Right lobe of liver (tissue), 6 donors: ENCODE measurements at regions not wholly inside any gene's neighbourhood (a gene's known extent, or its start where the extent isn't known, plus 50 kb on each side); places are given as distances from the start of the nearest gene placed in this dataset.
"Not testable (repeated sequence)": the region's sequence is repeated elsewhere in the genome, so short reads cannot be mapped to it uniquely, and the experiment has no call there.

Experiments
- ATAC-seq, 4 donors: fragments of 200-7000 bp; cut with Tn5 transposase; one replicate each; pipeline ENCODE4 v1.9.1; 2020; ENCODE audit warnings: mild to moderate bottlenecking in 4 of 4, moderate library complexity in 4 of 4
- DNase-seq, 3 donors: peaks; one replicate each; pipeline ENCODE4 v3.0.0-alpha.2; 2020
- H3K27ac ChIP-seq, 3 donors: fragments of 200-600 bp; one replicate each; pipeline ENCODE4 v1.8.0; 2022
- H3K27me3 ChIP-seq, 2 donors: fragments of 200-600 bp; one replicate each; pipeline ENCODE4 v1.8.0; 2022
- H3K36me3 ChIP-seq, 4 donors: fragments of 200-600 bp; sonication (generic) in 1 of 4; one replicate each; pipeline versions ENCODE4 v1.5.1 to v1.8.0; 2017 to 2022; ENCODE audit warnings: control low read depth in 1 of 4
- H3K4me1 ChIP-seq, 4 donors: fragments of 200-600 bp; sonication (generic) in 1 of 4; one replicate each; pipeline versions ENCODE4 v1.5.1 to v1.8.0; 2017 to 2022; ENCODE audit warnings: control low read depth in 1 of 4
- H3K4me3 ChIP-seq, 3 donors: fragments of 200-600 bp; one replicate each; pipeline ENCODE4 v1.8.0; 2022
- H3K9me3 ChIP-seq, 4 donors: fragments of 200-600 bp; sonication (generic) in 1 of 4; one replicate each; pipeline versions ENCODE4 v1.5.1 to v1.8.0; 2017 to 2022; ENCODE audit warnings: control low read depth in 1 of 4
- POLR2A ChIP-seq: fragments of 450-650 bp; IDR thresholded peaks from one replicate; pipeline ENCODE4 v1.6.1; 2017; ENCODE audit warnings: antibody characterized with exemption, mild to moderate bottlenecking
- WGBS: methylation state at CpG from one replicate; pipeline ENCODE4 v1.1.6; 2018; ENCODE audit warnings: low coverage, low lambda C conversion rate; ENCODE audit not compliant: insufficient coverage; ENCODE audit errors: missing lambda C conversion rate; 5-methylcytosine and 5-hydroxymethylcytosine counted together
- intact Hi-C, 2 donors: fragments of 100-400 bp; cut with DNase I; formaldehyde crosslinking; loops; one replicate each; pipeline versions ENCODE4 v1.11.2 to v1.14.1; 2022
- TF ChIP-seq, protein P1 (sequence below), 4 donors: fragments of 200-600 bp in 3 of 4; fragments of 450-650 bp in 1 of 4; IDR thresholded peaks; one replicate each; pipeline versions ENCODE4 v1.5.1 to v1.8.0; 2016 to 2022; ENCODE audit warnings: antibody characterized with exemption in 4 of 4, mild to moderate bottlenecking in 2 of 4
- donor health status: DM: no; HTN: yes; CAD: no.
- donor health status: DM: no; HTN: no; CAD: no.
- donor health status: DM: no; HTN: no; CAD: no.
- donor health status: DM: no; HTN: yes; CAD: no.
- donor health status: DM: no; HTN: yes; CAD: no.

DNA sequence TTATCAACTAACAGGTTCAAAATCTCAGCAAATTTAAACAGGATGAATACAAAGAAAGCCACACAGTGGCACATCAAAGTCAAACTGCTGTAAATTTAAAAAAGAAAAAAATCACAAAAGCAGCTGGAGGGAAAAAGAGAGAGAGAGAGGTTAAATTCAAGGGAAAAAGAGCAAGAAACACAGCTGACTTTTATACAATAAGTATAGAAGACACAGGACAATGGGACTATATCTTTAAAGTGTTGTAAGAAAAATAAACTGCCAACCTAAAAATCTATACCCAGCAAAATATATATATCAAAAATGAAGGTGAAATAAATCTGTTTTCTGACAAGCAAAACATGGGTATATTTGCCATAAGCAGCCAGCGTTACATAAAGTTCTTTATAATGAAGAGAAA lies 261.5 kb downstream of the TLE1 start:
- intact Hi-C loops: no loop called here
- DNase-seq: no peak
- H3K27me3 ChIP-seq: no peaks in the 10 kb centered on the region
- 100% methylated on average over 1 of the region's 1 CpG for WGBS
- peaks cover 0 to 5% (median 3%) of the 10 kb centered on the region in 4 donors for H3K9me3 ChIP-seq
- H3K4me1 ChIP-seq: no peaks in the 10 kb centered on the region
- H3K27ac ChIP-seq: no peak overlapping the region
- H3K4me3 ChIP-seq: no peak overlapping the region
- TF ChIP-seq, protein P1, sequence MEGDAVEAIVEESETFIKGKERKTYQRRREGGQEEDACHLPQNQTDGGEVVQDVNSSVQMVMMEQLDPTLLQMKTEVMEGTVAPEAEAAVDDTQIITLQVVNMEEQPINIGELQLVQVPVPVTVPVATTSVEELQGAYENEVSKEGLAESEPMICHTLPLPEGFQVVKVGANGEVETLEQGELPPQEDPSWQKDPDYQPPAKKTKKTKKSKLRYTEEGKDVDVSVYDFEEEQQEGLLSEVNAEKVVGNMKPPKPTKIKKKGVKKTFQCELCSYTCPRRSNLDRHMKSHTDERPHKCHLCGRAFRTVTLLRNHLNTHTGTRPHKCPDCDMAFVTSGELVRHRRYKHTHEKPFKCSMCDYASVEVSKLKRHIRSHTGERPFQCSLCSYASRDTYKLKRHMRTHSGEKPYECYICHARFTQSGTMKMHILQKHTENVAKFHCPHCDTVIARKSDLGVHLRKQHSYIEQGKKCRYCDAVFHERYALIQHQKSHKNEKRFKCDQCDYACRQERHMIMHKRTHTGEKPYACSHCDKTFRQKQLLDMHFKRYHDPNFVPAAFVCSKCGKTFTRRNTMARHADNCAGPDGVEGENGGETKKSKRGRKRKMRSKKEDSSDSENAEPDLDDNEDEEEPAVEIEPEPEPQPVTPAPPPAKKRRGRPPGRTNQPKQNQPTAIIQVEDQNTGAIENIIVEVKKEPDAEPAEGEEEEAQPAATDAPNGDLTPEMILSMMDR (IDR thresholded peaks at IDR 0.05): no peak
- no peak for TF ChIP-seq POLR2A
- H3K36me3 ChIP-seq: no peaks in the 10 kb centered on the region
- no peak for ATAC-seq

GRCh38 chr9:81424431-81424830 lies 264.9 kb downstream of the TLE1 start:
- H3K4me1 ChIP-seq: no peaks in the 10 kb centered on the region
- WGBS: 25% methylated on average over 1 of the region's 1 CpG
- H3K4me3 ChIP-seq: no peak overlapping the region
- no peaks in the 10 kb centered on the region for H3K36me3 ChIP-seq
- ATAC-seq: no peak
- no peak overlapping the region for H3K27ac ChIP-seq
- H3K9me3 ChIP-seq: peaks cover 0 to 5% (median 3%) of the 10 kb centered on the region in 4 donors
- no peaks in the 10 kb centered on the region for H3K27me3 ChIP-seq
- TF ChIP-seq, protein P1 (IDR thresholded peaks at IDR 0.05): no peak
- no peak for TF ChIP-seq POLR2A
- intact Hi-C loops: no loop called here
- DNase-seq: no peak

DNA sequence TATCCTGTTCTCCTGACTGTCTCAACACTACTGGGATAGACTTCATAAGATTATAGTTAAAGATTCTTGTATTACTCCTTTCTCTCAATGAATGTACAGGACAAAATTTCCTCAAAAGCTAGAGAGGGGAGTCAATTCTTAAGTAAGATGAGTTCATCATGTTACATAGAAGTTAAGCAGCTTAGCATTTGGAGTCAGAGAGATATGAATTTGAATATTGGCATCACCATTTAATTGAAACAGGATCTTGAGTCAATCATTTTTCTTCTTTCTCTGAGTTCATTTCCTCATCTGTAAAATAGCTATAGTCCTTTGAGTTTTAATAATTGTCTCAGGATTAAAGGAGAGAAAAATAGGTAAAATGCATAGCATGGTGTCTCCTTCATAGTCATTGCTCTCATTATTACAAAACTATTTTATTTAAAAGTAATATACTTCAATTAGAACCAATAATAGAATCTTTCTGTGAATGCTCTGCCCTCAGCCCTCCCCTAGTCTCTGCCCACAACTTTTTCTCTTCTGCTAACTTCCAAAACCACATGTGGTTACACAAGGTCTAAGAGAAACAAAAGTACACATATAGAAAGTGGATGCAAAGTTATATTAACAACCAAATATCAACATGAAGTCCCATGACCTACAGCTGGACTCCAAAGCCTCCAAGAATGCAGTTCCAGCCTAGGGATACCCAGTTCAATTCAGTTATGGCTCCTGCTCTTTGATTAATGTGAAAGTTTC lies 265.6 kb downstream of the TLE1 start:
- Histone ChIP-seq H3K36me3 (no peaks in the 10 kb centered on the region), H3K9me3 (peaks cover 0 to 5% (median 3%) of the 10 kb centered on the region in 4 donors), H3K27ac (no peak overlapping the region), H3K4me1 (no peaks in the 10 kb centered on the region), H3K4me3 (no peak overlapping the region), H3K27me3 (no peaks in the 10 kb centered on the region)
- TF ChIP-seq, protein P1 (IDR thresholded peaks at IDR 0.05): no peak
- no peak for TF ChIP-seq POLR2A
- DNase-seq (no peak), ATAC-seq (no peak)
- intact Hi-C loops: no loop called here

- H3K4me1 ChIP-seq, DNase-seq, H3K27ac ChIP-seq, H3K27me3 ChIP-seq, intact Hi-C loops, H3K9me3 ChIP-seq, ATAC-seq, H3K36me3 ChIP-seq, H3K4me3 ChIP-seq: not testable (repeated sequence)
- WGBS: 88% methylated on average over 1 of the region's 3 CpGs
Measured at GRCh38 chr9:81421090-81421489, 268.3 kb downstream of the TLE1 start.

DNA sequence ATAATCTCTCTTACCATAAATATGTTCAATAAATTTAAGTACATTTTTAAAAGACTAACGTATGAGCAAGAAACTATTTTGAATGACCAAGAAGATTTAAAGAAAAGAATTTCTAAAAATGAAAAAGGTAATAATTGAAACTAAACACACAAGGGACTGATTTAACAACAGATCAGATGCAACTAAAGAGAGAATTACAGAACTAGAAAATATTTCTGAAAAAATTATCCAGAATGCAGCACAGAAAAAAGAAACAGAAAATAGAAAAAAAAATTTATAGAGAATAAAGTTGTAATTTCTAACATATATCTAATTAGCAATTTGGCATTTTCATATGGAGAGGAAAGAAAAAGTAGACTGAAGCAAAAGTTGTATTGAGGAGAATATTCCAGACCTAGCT lies 269.3 kb downstream of the TLE1 start:
- H3K9me3 ChIP-seq: no peaks in the 10 kb centered on the region
- H3K36me3 ChIP-seq: no peaks in the 10 kb centered on the region
- DNase-seq: no peak
- no peak for ATAC-seq
- intact Hi-C loops: no loop called here
- no peaks in the 10 kb centered on the region for H3K27me3 ChIP-seq
- no peak overlapping the region for H3K27ac ChIP-seq
- TF ChIP-seq POLR2A: no peak
- TF ChIP-seq, protein P1 (IDR thresholded peaks at IDR 0.05): no peak
- no peaks in the 10 kb centered on the region for H3K4me1 ChIP-seq
- H3K4me3 ChIP-seq: no peak overlapping the region
- 90% methylated on average over 1 of the region's 1 CpG for WGBS
